ENCODE measurements at regions not wholly inside any gene's neighbourhood (a gene's known extent, or its start where the extent isn't known, plus 50 kb on each side); places are given as distances from the start of the nearest gene placed in this dataset.

- no peak overlapping the region for H3K27ac ChIP-seq (ENCODE audit: low read length)
- Mint-ChIP-seq H3K4me3 (no peak overlapping the region), H3K27ac (no peak overlapping the region), H3K4me1 (no peaks in the 10 kb centered on the region), H3K9me3 (no peaks in the 10 kb centered on the region), H3K36me3 (no peaks in the 10 kb centered on the region), H3K27me3 (ENCODE audit: low read depth in 2 of 2) (peaks cover 0 to 5% of the 10 kb centered on the region in 2 donors)
- no peaks in the 10 kb centered on the region for H3K27me3 ChIP-seq (ENCODE audit: control insufficient read depth, insufficient read depth, low read length)
- H3K9me3 ChIP-seq (ENCODE audit: control insufficient read depth, insufficient read depth, low read length), result no peaks in the 10 kb centered on the region
- DNase-seq, result no peak
- no peaks in the 10 kb centered on the region for H3K36me3 ChIP-seq (ENCODE audit: control insufficient read depth, insufficient read depth, low read length)
- H3K4me3 ChIP-seq (ENCODE audit: low read length), result no peak overlapping the region
- intact Hi-C loops (cut with micrococcal nuclease), result no loop called here
- no peaks in the 10 kb centered on the region for H3K4me1 ChIP-seq (ENCODE audit: control insufficient read depth, insufficient read depth, low read length)
- 100% methylated on average over 1 of the region's 1 CpG for WGBS (ENCODE audit: insufficient coverage)
- TF ChIP-seq CTCF (IDR thresholded peaks at IDR 0.05), result no peak
- ATAC-seq, result no peak
Measured at GRCh38 chr9:7325995-7326394, 473.6 kb downstream of the DMAC1 start.

GRCh38 chr9:7324152-7324598, 475.4 kb downstream of the DMAC1 start:
- H3K27me3 Mint-ChIP-seq (ENCODE audit: low read depth in 2 of 2), result peaks cover 2 to 3% of the 10 kb centered on the region in 2 donors
- no peaks in the 10 kb centered on the region for H3K36me3 Mint-ChIP-seq
- Histone ChIP-seq H3K4me1 (ENCODE audit: control insufficient read depth, insufficient read depth, low read length) (no peaks in the 10 kb centered on the region), H3K4me3 (ENCODE audit: low read length) (no peak overlapping the region), H3K27me3 (ENCODE audit: control insufficient read depth, insufficient read depth, low read length) (no peaks in the 10 kb centered on the region), H3K9me3 (ENCODE audit: control insufficient read depth, insufficient read depth, low read length) (no peaks in the 10 kb centered on the region), H3K27ac (ENCODE audit: low read length) (no peak overlapping the region), H3K36me3 (ENCODE audit: control insufficient read depth, insufficient read depth, low read length) (no peaks in the 10 kb centered on the region)
- WGBS (ENCODE audit: insufficient coverage), result 100% methylated on average over 3 of the region's 3 CpGs
- ATAC-seq (no peak), DNase-seq (no peak)
- no peaks in the 10 kb centered on the region for H3K4me1 Mint-ChIP-seq
- no peak overlapping the region for H3K27ac Mint-ChIP-seq
- intact Hi-C loops (cut with micrococcal nuclease), result no loop called here
- H3K9me3 Mint-ChIP-seq, result no peaks in the 10 kb centered on the region
- H3K4me3 Mint-ChIP-seq, result no peak overlapping the region
- no peak for TF ChIP-seq CTCF (IDR thresholded peaks at IDR 0.05)

GRCh38 chr9:7320841-7321240, 478.7 kb downstream of the DMAC1 start:
- WGBS (ENCODE audit: insufficient coverage), result 93% methylated on average over 7 of the region's 7 CpGs
- Mint-ChIP-seq H3K27me3 (ENCODE audit: low read depth in 2 of 2) (peaks cover 0 to 31% of the 10 kb centered on the region in 2 donors), H3K9me3 (no peaks in the 10 kb centered on the region), H3K4me1 (no peaks in the 10 kb centered on the region), H3K4me3 (no peak overlapping the region), H3K36me3 (no peaks in the 10 kb centered on the region), H3K27ac (no peak overlapping the region)
- H3K36me3 ChIP-seq (ENCODE audit: control insufficient read depth, insufficient read depth, low read length), result no peaks in the 10 kb centered on the region
- intact Hi-C loops (cut with micrococcal nuclease), result no loop called here
- no peak overlapping the region for H3K27ac ChIP-seq (ENCODE audit: low read length)
- no peaks in the 10 kb centered on the region for H3K4me1 ChIP-seq (ENCODE audit: control insufficient read depth, insufficient read depth, low read length)
- ATAC-seq, result no peak
- TF ChIP-seq CTCF (IDR thresholded peaks at IDR 0.05), result no peak
- no peaks in the 10 kb centered on the region for H3K27me3 ChIP-seq (ENCODE audit: control insufficient read depth, insufficient read depth, low read length)
- no peaks in the 10 kb centered on the region for H3K9me3 ChIP-seq (ENCODE audit: control insufficient read depth, insufficient read depth, low read length)
- DNase-seq, result no peak
- H3K4me3 ChIP-seq (ENCODE audit: low read length), result no peak overlapping the region

GRCh38 chr9:7320139-7320538, 479.4 kb downstream of the DMAC1 start:
- 82% methylated on average over 7 of the region's 7 CpGs for WGBS (ENCODE audit: insufficient coverage)
- TF ChIP-seq CTCF (IDR thresholded peaks at IDR 0.05), result no peak
- Histone ChIP-seq H3K9me3 (ENCODE audit: control insufficient read depth, insufficient read depth, low read length) (peaks cover 3% of the 10 kb centered on the region), H3K27ac (ENCODE audit: low read length) (no peak overlapping the region), H3K4me1 (ENCODE audit: control insufficient read depth, insufficient read depth, low read length) (no peaks in the 10 kb centered on the region), H3K4me3 (ENCODE audit: low read length) (no peak overlapping the region), H3K36me3 (ENCODE audit: control insufficient read depth, insufficient read depth, low read length) (no peaks in the 10 kb centered on the region), H3K27me3 (ENCODE audit: control insufficient read depth, insufficient read depth, low read length) (no peaks in the 10 kb centered on the region)
- H3K27ac Mint-ChIP-seq, result no peak overlapping the region
- H3K4me1 Mint-ChIP-seq, result no peaks in the 10 kb centered on the region
- no peak overlapping the region for H3K4me3 Mint-ChIP-seq
- H3K27me3 Mint-ChIP-seq (ENCODE audit: low read depth in 2 of 2), result peaks cover 4 to 31% of the 10 kb centered on the region in 2 donors
- intact Hi-C loops (cut with micrococcal nuclease), result no loop called here
- H3K9me3 Mint-ChIP-seq, result no peaks in the 10 kb centered on the region
- DNase-seq, result no peak
- no peak for ATAC-seq
- no peaks in the 10 kb centered on the region for H3K36me3 Mint-ChIP-seq
